ENCODE measurements at regions not wholly inside any gene's neighbourhood (a gene's known extent, or its start where the extent isn't known, plus 50 kb on each side); places are given as distances from the start of the nearest gene placed in this dataset.

DNA sequence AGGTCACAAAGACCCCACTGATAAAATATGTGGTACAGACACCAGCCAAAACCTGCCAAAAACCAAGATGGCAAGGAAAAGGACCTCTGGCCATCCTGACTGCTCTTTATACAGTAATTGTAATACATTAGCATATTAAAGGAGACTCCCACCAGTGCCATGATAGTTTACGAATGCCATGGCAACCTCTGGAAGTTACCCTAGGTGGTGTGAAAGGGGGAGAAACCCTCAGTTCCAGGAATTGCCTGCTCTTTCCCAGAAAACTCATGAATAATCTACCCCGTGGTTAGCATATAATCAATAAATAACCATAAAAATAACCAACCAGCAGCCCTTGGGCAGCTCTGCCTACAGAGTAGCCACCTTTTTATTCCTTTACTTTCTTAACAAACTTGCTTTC is 129.8 kb upstream of the EPB41L3 start:
- H3K9ac ChIP-seq (ENCODE audit: insufficient read length) = no peak overlapping the region
- no peaks in the 10 kb centered on the region for H3K9me3 ChIP-seq (ENCODE audit: low read depth, low read length)
- H3K36me3 ChIP-seq (ENCODE audit: insufficient read depth, low read length) = no peaks in the 10 kb centered on the region
- H3K27ac ChIP-seq = no peak overlapping the region
- no peak overlapping the region for H3K4me3 ChIP-seq
- TF ChIP-seq FOXP2 (optimal IDR thresholded peaks at IDR 0.05; ENCODE audit: control extremely low read depth, extremely low read length, insufficient read depth) (no peak), EZH2 (IDR thresholded peaks at IDR 0.05) (no peak), POLR2AphosphoS5 (IDR thresholded peaks at IDR 0.05; ENCODE audit: borderline replicate concordance, low read depth, low read length) (no peak)
- DNase-seq (ENCODE audit: low read depth, low spot score) = no peak

DNA sequence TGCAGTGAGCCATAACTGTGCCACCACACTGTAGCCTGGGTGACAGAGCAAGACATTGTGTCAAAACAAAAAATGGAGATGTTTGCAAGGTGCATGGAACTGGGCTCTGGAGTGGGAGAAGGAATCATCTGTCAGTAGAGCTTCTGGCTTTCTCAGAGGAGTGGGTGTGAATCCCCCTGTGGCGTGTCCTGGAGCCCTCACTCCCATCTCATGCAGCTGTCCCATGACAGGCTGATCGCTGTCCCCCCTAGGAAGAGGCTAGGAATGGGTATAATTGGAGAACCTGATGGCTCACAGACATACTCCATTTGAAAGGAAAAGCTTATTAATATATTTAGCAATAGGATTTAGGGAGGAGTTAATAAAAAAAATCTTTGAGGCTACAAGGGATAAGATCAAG is 125.8 kb upstream of the EPB41L3 start:
- H3K4me3 ChIP-seq = no peak overlapping the region
- DNase-seq (ENCODE audit: low read depth, low spot score) = no peak
- H3K9ac ChIP-seq (ENCODE audit: insufficient read length) = no peak overlapping the region
- H3K36me3 ChIP-seq (ENCODE audit: insufficient read depth, low read length) = no peaks in the 10 kb centered on the region
- no peaks in the 10 kb centered on the region for H3K9me3 ChIP-seq (ENCODE audit: low read depth, low read length)
- no peak overlapping the region for H3K27ac ChIP-seq
- TF ChIP-seq FOXP2 (optimal IDR thresholded peaks at IDR 0.05; ENCODE audit: control extremely low read depth, extremely low read length, insufficient read depth) (no peak), EZH2 (IDR thresholded peaks at IDR 0.05) (no peak), POLR2AphosphoS5 (IDR thresholded peaks at IDR 0.05; ENCODE audit: borderline replicate concordance, low read depth, low read length) (no peak)

DNA sequence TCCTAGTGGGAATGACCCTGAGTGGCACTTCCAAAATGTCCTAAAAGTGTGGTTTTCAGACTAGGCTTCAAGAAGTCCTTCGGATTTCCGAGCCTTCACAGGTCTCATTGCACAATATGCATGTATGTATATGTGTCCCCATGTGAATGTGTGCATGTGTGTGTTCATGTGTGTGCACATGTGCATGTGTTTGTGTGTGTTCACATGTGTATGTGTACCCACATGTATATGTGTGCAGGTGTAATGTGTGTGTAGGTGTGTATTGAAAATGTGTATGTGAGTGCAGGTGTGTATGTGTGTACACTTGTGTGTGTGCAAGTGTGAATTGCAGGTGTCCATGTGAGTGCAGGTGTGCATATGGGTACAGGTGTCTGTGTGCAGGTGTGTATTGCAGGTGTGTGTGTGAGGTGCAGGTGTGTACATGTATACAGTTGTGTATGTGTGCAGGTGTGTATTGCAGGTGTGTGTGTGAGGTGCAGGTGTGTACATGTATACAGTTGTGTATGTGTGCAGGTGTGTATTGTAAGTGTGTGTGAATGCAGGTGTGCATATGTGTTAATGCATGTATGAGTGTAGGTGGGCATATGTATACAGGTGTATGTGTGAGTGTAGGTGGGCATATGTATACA is 124.4 kb upstream of the EPB41L3 start:
- DNase-seq (ENCODE audit: low read depth, low spot score) = no peak
- TF ChIP-seq EZH2 (IDR thresholded peaks at IDR 0.05) (no peak), POLR2AphosphoS5 (IDR thresholded peaks at IDR 0.05; ENCODE audit: borderline replicate concordance, low read depth, low read length) (no peak), FOXP2 (optimal IDR thresholded peaks at IDR 0.05; ENCODE audit: control extremely low read depth, extremely low read length, insufficient read depth) (no peak)
- Histone ChIP-seq H3K4me3 (no peak overlapping the region), H3K36me3 (ENCODE audit: insufficient read depth, low read length) (no peaks in the 10 kb centered on the region), H3K9me3 (ENCODE audit: low read depth, low read length) (no peaks in the 10 kb centered on the region), H3K27ac (no peak overlapping the region), H3K9ac (ENCODE audit: insufficient read length) (no peak overlapping the region)

DNA sequence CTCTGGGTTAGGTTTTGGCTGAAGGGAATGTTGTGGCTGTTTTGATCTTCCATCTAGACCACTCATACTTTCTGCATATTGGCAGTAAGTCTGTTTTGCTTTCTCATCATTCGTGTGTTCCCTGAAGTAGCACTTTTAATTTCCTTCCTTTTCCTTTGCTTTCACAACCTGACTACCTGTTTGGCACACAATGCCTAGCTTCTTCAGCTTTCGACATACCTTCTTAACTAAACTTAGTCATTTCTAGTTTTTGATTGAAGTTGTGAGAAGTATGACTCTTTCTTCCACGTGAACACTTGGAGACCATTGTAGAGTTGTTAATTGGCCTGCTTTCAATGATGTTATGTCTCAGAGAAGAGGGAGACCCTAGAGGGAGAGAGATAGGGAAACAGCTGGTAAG is 123.6 kb upstream of the EPB41L3 start:
- TF ChIP-seq FOXP2 (optimal IDR thresholded peaks at IDR 0.05; ENCODE audit: control extremely low read depth, extremely low read length, insufficient read depth) (no peak), EZH2 (IDR thresholded peaks at IDR 0.05) (no peak), POLR2AphosphoS5 (IDR thresholded peaks at IDR 0.05; ENCODE audit: borderline replicate concordance, low read depth, low read length) (no peak)

DNA sequence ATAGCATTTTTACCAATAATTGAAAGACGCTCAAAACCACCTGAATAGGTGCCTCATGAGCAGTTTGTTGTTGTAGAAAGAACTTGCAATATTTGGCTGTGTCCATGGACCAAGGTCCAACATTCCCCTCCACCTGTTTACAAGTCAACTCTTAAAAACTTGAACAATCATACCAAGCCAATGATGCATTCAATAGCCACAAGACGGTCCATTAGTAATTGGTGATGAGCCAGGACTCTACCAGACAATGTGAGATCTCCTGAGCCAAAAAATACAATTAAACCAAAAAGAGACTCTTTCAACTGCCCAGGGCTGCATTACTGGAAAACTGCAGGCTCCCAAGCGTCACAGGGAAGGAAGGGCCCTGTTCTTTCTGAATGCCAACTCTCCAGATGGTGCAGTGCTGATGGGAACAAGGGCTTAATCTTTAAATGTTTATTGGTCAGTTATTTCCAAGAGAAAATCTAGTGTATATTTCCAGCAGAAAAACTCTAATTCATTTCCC is 118.8 kb upstream of the EPB41L3 start:
- TF ChIP-seq POLR2AphosphoS5 (IDR thresholded peaks at IDR 0.05; ENCODE audit: borderline replicate concordance, low read depth, low read length) = no peak
- TF ChIP-seq FOXP2 (optimal IDR thresholded peaks at IDR 0.05; ENCODE audit: control extremely low read depth, extremely low read length, insufficient read depth) = no peak
- no peak for TF ChIP-seq EZH2 (IDR thresholded peaks at IDR 0.05)

More for the DNA sequence above, 123.6 kb upstream of the EPB41L3 start:
- no peak for DNase-seq (ENCODE audit: low read depth, low spot score)
- Histone ChIP-seq H3K4me3 (no peak overlapping the region), H3K9me3 (ENCODE audit: low read depth, low read length) (no peaks in the 10 kb centered on the region), H3K36me3 (ENCODE audit: insufficient read depth, low read length) (no peaks in the 10 kb centered on the region), H3K9ac (ENCODE audit: insufficient read length) (no peak overlapping the region), H3K27ac (no peak overlapping the region)

DNA sequence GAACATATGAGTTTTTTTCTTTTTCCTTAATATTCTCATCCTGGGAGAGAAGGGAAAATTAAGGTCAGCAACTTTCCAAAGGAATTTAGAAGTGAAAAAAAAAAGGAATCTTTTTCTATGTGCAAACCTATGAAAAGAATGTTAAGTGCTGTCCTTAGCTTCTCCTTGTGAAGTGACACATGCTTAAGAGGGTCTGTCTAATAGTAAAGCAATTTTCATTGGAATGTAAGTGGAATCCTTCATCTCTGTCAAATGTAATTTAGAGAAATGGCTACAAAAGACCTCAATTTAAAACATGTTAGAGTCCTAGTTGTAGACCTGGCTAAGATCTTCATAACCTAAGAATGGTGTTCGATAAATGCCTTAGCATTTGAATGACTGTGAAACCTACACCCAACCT is 117.4 kb upstream of the EPB41L3 start:
- Histone ChIP-seq H3K9me3 (ENCODE audit: low read depth, low read length) (no peaks in the 10 kb centered on the region), H3K27ac (no peak overlapping the region), H3K36me3 (ENCODE audit: insufficient read depth, low read length) (no peaks in the 10 kb centered on the region), H3K4me3 (no peak overlapping the region), H3K9ac (ENCODE audit: insufficient read length) (no peak overlapping the region)
- TF ChIP-seq EZH2 (IDR thresholded peaks at IDR 0.05) (no peak), FOXP2 (optimal IDR thresholded peaks at IDR 0.05; ENCODE audit: control extremely low read depth, extremely low read length, insufficient read depth) (no peak), POLR2AphosphoS5 (IDR thresholded peaks at IDR 0.05; ENCODE audit: borderline replicate concordance, low read depth, low read length) (no peak)
- DNase-seq (ENCODE audit: low read depth, low spot score) = no peak

More for the DNA sequence above, 118.8 kb upstream of the EPB41L3 start:
- no peak for DNase-seq (ENCODE audit: low read depth, low spot score)
- no peaks in the 10 kb centered on the region for H3K9me3 ChIP-seq (ENCODE audit: low read depth, low read length)
- H3K27ac ChIP-seq = no peak overlapping the region
- H3K9ac ChIP-seq (ENCODE audit: insufficient read length) = no peak overlapping the region
- H3K36me3 ChIP-seq (ENCODE audit: insufficient read depth, low read length) = no peaks in the 10 kb centered on the region
- H3K4me3 ChIP-seq = no peak overlapping the region

DNA sequence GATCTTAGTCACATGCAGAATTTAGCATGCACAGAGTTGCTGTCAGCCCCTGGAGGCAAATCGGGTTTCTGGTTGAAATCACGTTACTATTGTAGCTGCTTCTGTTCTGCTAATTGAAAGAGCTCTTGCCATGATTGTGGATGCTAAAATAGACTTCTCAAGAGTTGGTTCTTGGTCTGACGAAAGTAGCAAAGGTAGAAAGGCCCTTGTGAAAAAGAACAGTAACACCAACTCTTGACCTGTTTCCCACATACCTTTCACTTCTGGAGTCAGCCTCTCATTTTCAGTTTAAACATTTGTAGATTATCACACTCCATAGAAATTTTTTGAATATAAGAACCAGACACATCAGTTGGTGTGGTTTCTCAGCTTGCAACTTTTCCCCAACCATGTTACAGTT is 110.0 kb upstream of the EPB41L3 start:
- peak; percentile 48 for DNase-seq (ENCODE audit: low read depth, low spot score)

DNA sequence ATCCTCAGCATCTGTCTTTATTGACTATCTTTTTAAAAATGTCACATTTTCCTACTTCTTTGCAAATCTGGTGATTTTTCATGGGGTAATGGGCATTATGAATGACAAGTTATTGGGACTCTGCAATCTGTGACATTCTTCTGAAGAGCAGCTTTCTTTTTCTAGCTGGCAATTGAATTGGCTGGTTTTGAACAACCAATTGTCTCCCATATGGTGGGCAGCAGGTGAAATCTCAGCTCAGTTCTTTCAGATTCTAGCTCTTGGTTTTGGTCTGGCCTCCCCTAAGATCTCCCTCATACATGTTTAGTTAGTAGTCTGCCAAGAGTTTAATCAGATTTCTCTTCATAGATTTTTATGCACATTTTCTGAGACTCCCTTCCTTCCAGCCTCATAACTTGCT is 107.9 kb upstream of the EPB41L3 start:
- TF ChIP-seq EZH2 (IDR thresholded peaks at IDR 0.05) (no peak), POLR2AphosphoS5 (IDR thresholded peaks at IDR 0.05; ENCODE audit: borderline replicate concordance, low read depth, low read length) (no peak)
- no peak overlapping the region for H3K9ac ChIP-seq (ENCODE audit: insufficient read length)
- DNase-seq (ENCODE audit: low read depth, low spot score) = no peak
- H3K36me3 ChIP-seq (ENCODE audit: insufficient read depth, low read length) = no peaks in the 10 kb centered on the region
- H3K27ac ChIP-seq = no peak overlapping the region
- no peak overlapping the region for H3K4me3 ChIP-seq
- H3K9me3 ChIP-seq (ENCODE audit: low read depth, low read length) = no peaks in the 10 kb centered on the region

More for the DNA sequence above, 110.0 kb upstream of the EPB41L3 start:
- Histone ChIP-seq H3K9ac (ENCODE audit: insufficient read length) (no peak overlapping the region), H3K27ac (no peak overlapping the region; the same call in 1 of the 2 replicates), H3K4me3 (peak overlapping the region; percentile 46), H3K36me3 (ENCODE audit: insufficient read depth, low read length) (no peaks in the 10 kb centered on the region), H3K9me3 (ENCODE audit: low read depth, low read length) (no peaks in the 10 kb centered on the region)
- TF ChIP-seq POLR2AphosphoS5 (IDR thresholded peaks at IDR 0.05; ENCODE audit: borderline replicate concordance, low read depth, low read length) = no peak
- TF ChIP-seq EZH2 (IDR thresholded peaks at IDR 0.05) = no peak
- TF ChIP-seq FOXP2 (optimal IDR thresholded peaks at IDR 0.05; ENCODE audit: control extremely low read depth, extremely low read length, insufficient read depth) = no peak

DNA sequence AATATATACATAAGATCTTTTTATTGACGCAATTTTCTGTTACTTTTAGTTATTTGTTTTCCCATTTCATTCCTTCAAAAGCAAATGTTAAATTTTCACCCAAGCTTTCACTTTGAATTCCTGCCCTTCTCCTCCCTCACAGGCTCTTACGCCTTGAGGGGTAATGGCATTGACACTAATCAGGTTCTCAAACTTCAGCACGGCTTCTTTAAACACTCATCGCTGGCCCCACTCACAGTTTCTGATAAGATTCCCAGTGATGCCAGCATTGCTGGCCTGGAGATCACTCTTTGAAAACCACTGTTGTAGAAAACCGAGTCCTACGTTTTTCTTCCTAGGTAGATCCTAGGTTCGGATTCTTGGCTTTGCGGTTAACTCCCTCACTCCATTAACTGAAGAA is 105.6 kb upstream of the EPB41L3 start:
- no peaks in the 10 kb centered on the region for H3K36me3 ChIP-seq (ENCODE audit: insufficient read depth, low read length)
- DNase-seq (ENCODE audit: low read depth, low spot score) = no peak
- H3K4me3 ChIP-seq = no peak overlapping the region
- no peak overlapping the region for H3K9ac ChIP-seq (ENCODE audit: insufficient read length)
- TF ChIP-seq FOXP2 (optimal IDR thresholded peaks at IDR 0.05; ENCODE audit: control extremely low read depth, extremely low read length, insufficient read depth) = no peak
- no peak for TF ChIP-seq EZH2 (IDR thresholded peaks at IDR 0.05)
- TF ChIP-seq POLR2AphosphoS5 (IDR thresholded peaks at IDR 0.05; ENCODE audit: borderline replicate concordance, low read depth, low read length) = no peak
- no peaks in the 10 kb centered on the region for H3K9me3 ChIP-seq (ENCODE audit: low read depth, low read length)
- no peak overlapping the region for H3K27ac ChIP-seq
